H9 (cell line): ENCODE measurements at regions not wholly inside any gene's neighbourhood (a gene's known extent, or its start where the extent isn't known, plus 50 kb on each side); places are given as distances from the start of the nearest gene placed in this dataset.

Experiments
- DNase-seq: peaks from one replicate; pipeline ENCODE4 v3.0.0-alpha.2; 2017
- H2AFZ ChIP-seq: one replicate; pipeline ENCODE4 v1.6.1; 2013; ENCODE audit warnings: mild to moderate bottlenecking, low read length, control low read depth, moderate library complexity
- H2AK5ac ChIP-seq: 2 replicates; pipeline ENCODE4 v1.6.1; 2013; ENCODE audit warnings: low read length, control low read depth, mixed read lengths; ENCODE audit not compliant: insufficient read length
- H2BK120ac ChIP-seq: one replicate; pipeline ENCODE4 v1.6.1; 2013; ENCODE audit warnings: low read depth, mild to moderate bottlenecking, low read length, control low read depth, inconsistent platforms; ENCODE audit not compliant: poor library complexity, severe bottlenecking
- H2BK12ac ChIP-seq: 2 replicates; pipeline ENCODE4 v1.6.1; 2013; ENCODE audit warnings: low read length, control low read depth, mixed read lengths, low read depth; ENCODE audit not compliant: insufficient read length
- H2BK15ac ChIP-seq: 2 replicates; pipeline ENCODE4 v1.6.1; 2013; ENCODE audit warnings: low read depth, low read length, control low read depth
- H2BK20ac ChIP-seq: one replicate; pipeline ENCODE4 v1.6.1; 2013; ENCODE audit warnings: low read depth, mild to moderate bottlenecking, low read length, control low read depth, inconsistent platforms; ENCODE audit not compliant: poor library complexity, severe bottlenecking
- H2BK5ac ChIP-seq: 2 replicates; pipeline ENCODE4 v1.6.1; 2013; ENCODE audit warnings: low read length, control low read depth, mixed read lengths; ENCODE audit not compliant: insufficient read length
- H3K14ac ChIP-seq: 2 replicates; pipeline ENCODE4 v1.6.1; 2013; ENCODE audit warnings: low read length, control low read depth; ENCODE audit not compliant: insufficient read depth
- H3K18ac ChIP-seq: 2 replicates; pipeline ENCODE4 v1.6.1; 2013; ENCODE audit warnings: low read depth, mild to moderate bottlenecking, mixed read lengths, low read length, control low read depth; ENCODE audit not compliant: insufficient read length
- H3K23ac ChIP-seq: 2 replicates; pipeline ENCODE4 v1.6.1; 2013; ENCODE audit warnings: low read length, control low read depth, mixed read lengths, low read depth; ENCODE audit not compliant: insufficient read length
- H3K23me2 ChIP-seq: 2 replicates; pipeline ENCODE4 v1.6.1; 2013; ENCODE audit warnings: low read depth, mild to moderate bottlenecking, mixed read lengths, low read length, control low read depth; ENCODE audit not compliant: insufficient read length, poor library complexity, severe bottlenecking
- H3K27ac ChIP-seq: 2 replicates; pipeline ENCODE4 v1.5.1; 2013; ENCODE audit warnings: low read length, control low read depth, mixed read lengths, low read depth; ENCODE audit not compliant: insufficient read length
- H3K27me3 ChIP-seq: 2 replicates; pipeline ENCODE4 v1.6.1; 2013; ENCODE audit warnings: low read length, control low read depth, inconsistent platforms; ENCODE audit not compliant: insufficient read depth
- H3K4ac ChIP-seq: 2 replicates; pipeline ENCODE4 v1.6.1; 2013; ENCODE audit warnings: low read depth, mild to moderate bottlenecking, control low read depth, inconsistent platforms, low read length, moderate library complexity
- H3K4me1 ChIP-seq: 2 replicates; pipeline ENCODE4 v1.6.1; 2013; ENCODE audit warnings: low read length, control low read depth, inconsistent platforms; ENCODE audit not compliant: insufficient read depth
- H3K4me2 ChIP-seq: 2 replicates; pipeline ENCODE4 v1.6.1; 2013; ENCODE audit warnings: low read length, control low read depth, mixed read lengths; ENCODE audit not compliant: insufficient read length, insufficient read depth
- H3K56ac ChIP-seq: 2 replicates; pipeline ENCODE4 v1.6.1; 2013; ENCODE audit warnings: low read depth, mild to moderate bottlenecking, mixed read lengths, low read length, control low read depth; ENCODE audit not compliant: insufficient read length
- H3K79me1 ChIP-seq: 2 replicates; pipeline ENCODE4 v1.6.1; 2013; ENCODE audit warnings: low read depth, mild to moderate bottlenecking, moderate library complexity, low read length, control low read depth, inconsistent platforms; ENCODE audit not compliant: insufficient read depth, poor library complexity, severe bottlenecking
- H3K79me2 ChIP-seq: 2 replicates; pipeline ENCODE4 v1.6.1; 2013; ENCODE audit warnings: low read length, control low read depth, inconsistent platforms; ENCODE audit not compliant: insufficient read depth
- H3K9ac ChIP-seq: 2 replicates; pipeline ENCODE4 v1.6.1; 2013; ENCODE audit warnings: low read length, control low read depth, mixed read lengths; ENCODE audit not compliant: insufficient read length; ENCODE audit errors: extremely low read depth
- H3K9me3 ChIP-seq: one replicate; pipeline ENCODE4 v1.6.1; 2013; ENCODE audit warnings: low read depth, low read length, inconsistent platforms; ENCODE audit not compliant: control insufficient read depth
- H3T11ph ChIP-seq: one replicate; pipeline ENCODE4 v1.6.1; 2013; ENCODE audit warnings: mild to moderate bottlenecking, low read length, control low read depth, inconsistent platforms
- H4K20me1 ChIP-seq: one replicate; pipeline ENCODE4 v1.6.1; 2013; ENCODE audit not compliant: control insufficient read depth, insufficient read length, insufficient read depth
- H4K5ac ChIP-seq: 2 replicates; pipeline ENCODE4 v1.6.1; 2013; ENCODE audit warnings: low read depth, mild to moderate bottlenecking, mixed read lengths, low read length, control low read depth; ENCODE audit not compliant: insufficient read length
- H4K8ac ChIP-seq: replicated peaks from 2 replicates; pipeline ENCODE4 v1.6.1; 2013; ENCODE audit warnings: low read length, control low read depth, mixed read lengths, low read depth; ENCODE audit not compliant: insufficient read length
- H4K91ac ChIP-seq: 2 replicates; pipeline ENCODE4 v1.6.1; 2013; ENCODE audit warnings: low read depth, mild to moderate bottlenecking, moderate library complexity, mixed read lengths, low read length, control low read depth; ENCODE audit not compliant: insufficient read length
- H3K27ac Mint-ChIP-seq, 3 experiments: 2 replicates in 2 of 3; 3 replicates in 1 of 3; pipeline ENCODE4 v1.8.0; 2020 to 2021; ENCODE audit warnings: mixed read lengths in 3 of 3, mild to moderate bottlenecking in 1 of 3, moderate library complexity in 1 of 3
- H3K27me3 Mint-ChIP-seq: 2 replicates; pipeline ENCODE4 v1.8.0; 2021; ENCODE audit warnings: low read depth, mild to moderate bottlenecking, moderate library complexity, mixed read lengths
- H3K36me3 Mint-ChIP-seq, 3 experiments: 2 replicates in 2 of 3; 3 replicates in 1 of 3; pipeline ENCODE4 v1.8.0; 2020 to 2021; ENCODE audit warnings: low read depth in 3 of 3, mixed read lengths in 3 of 3; ENCODE audit not compliant: insufficient read depth in 1 of 3
- H3K4me1 Mint-ChIP-seq, 2 experiments: 2 replicates each; pipeline ENCODE4 v1.8.0; 2020; ENCODE audit warnings: mixed read lengths in 2 of 2
- H3K4me3 Mint-ChIP-seq, 2 experiments: 2 replicates in 1 of 2; 3 replicates in 1 of 2; pipeline ENCODE4 v1.8.0; 2020 to 2021; ENCODE audit warnings: mild to moderate bottlenecking in 2 of 2, mixed read lengths in 2 of 2, moderate library complexity in 1 of 2
- H3K9me3 Mint-ChIP-seq, 2 experiments: 2 replicates in 1 of 2; 3 replicates in 1 of 2; pipeline ENCODE4 v1.8.0; 2020; ENCODE audit warnings: mild to moderate bottlenecking in 2 of 2, mixed read lengths in 2 of 2, moderate library complexity in 1 of 2
- WGBS: extraction: QIAGEN DNeasy Blood & Tissue Kit; methylation state at CpG from one replicate; pipeline ENCODE4 v1.1.7; 2013; ENCODE audit warnings: missing lambda C conversion rate, low lambda C conversion rate, mixed read lengths; ENCODE audit not compliant: insufficient read length; ENCODE audit errors: extremely low coverage; 5-methylcytosine and 5-hydroxymethylcytosine counted together
- TF ChIP-seq, protein P1 (sequence below): fragments of 200-600 bp; sonication (generic); conservative IDR thresholded peaks from 3 replicates; pipeline ENCODE4 v1.8.0; 2021; ENCODE audit warnings: antibody characterized with exemption, mild to moderate bottlenecking

DNA sequence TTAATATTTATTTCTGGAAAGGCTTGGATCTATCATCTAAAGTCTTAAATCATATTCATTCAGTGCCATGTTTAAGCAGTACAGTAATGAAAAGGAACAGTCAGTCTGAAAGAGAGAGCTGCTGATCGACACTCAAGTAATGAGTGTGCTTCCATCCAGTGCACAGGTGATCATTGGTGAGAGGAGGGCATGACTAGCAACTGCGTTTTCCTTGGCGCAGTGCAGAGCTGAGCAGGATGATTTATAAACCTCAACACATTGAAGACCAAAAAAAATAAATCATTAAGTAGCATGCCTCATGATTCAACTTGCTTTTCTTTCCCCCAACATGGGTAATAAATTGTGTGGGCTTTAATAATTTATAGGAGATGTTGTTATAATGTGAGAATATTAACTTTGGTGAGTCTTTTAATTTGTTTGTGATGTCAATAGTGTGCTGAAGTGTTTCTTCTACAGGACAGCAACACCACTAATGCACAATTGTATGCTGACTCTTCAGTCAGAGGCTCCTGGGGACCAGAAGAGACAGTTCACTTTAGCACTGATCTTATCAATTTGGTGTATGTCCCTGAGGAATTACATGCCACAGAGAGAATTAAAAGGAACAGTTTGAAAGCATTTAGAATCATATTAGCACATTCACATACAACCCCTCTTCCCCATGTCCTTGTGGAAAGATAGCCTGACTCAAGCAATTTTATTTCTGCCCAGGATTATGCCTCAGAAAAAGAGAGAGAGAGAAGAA, 199.7 kb upstream of the ADGRL2 start:
- Histone ChIP-seq H4K20me1 (no peaks in the 10 kb centered on the region), H3K4ac (no peak overlapping the region), H3K79me2 (no peaks in the 10 kb centered on the region), H3K27me3 (no peaks in the 10 kb centered on the region), H2AK5ac (no peak overlapping the region), H3K4me1 (peaks cover 10% of the 10 kb centered on the region; the same call in 1 of the 2 replicates), H3T11ph (no peak overlapping the region), H2BK120ac (no peak overlapping the region), H3K27ac (no peak overlapping the region), H3K14ac (no peak overlapping the region), H2BK5ac (no peak overlapping the region), H2AFZ (no peak overlapping the region), H3K4me2 (no peak overlapping the region), H3K23me2 (no peaks in the 10 kb centered on the region), H2BK12ac (no peak overlapping the region), H3K18ac (no peak overlapping the region), H2BK15ac (no peak overlapping the region), H2BK20ac (no peak overlapping the region), H3K23ac (no peak overlapping the region), H3K9ac (no peak overlapping the region), H3K9me3 (no peaks in the 10 kb centered on the region), H3K56ac (no peak overlapping the region), H3K79me1 (no peaks in the 10 kb centered on the region), H4K91ac (no peak overlapping the region), H4K5ac (no peak overlapping the region), H4K8ac (no peak overlapping the region)
- H3K36me3 Mint-ChIP-seq: no peaks in the 10 kb centered on the region
- no peaks in the 10 kb centered on the region for H3K27me3 Mint-ChIP-seq
- H3K9me3 Mint-ChIP-seq: no peaks in the 10 kb centered on the region
- peaks cover 29 to 30% of the 10 kb centered on the region in 2 experiments for H3K4me1 Mint-ChIP-seq
- TF ChIP-seq, protein P1, sequence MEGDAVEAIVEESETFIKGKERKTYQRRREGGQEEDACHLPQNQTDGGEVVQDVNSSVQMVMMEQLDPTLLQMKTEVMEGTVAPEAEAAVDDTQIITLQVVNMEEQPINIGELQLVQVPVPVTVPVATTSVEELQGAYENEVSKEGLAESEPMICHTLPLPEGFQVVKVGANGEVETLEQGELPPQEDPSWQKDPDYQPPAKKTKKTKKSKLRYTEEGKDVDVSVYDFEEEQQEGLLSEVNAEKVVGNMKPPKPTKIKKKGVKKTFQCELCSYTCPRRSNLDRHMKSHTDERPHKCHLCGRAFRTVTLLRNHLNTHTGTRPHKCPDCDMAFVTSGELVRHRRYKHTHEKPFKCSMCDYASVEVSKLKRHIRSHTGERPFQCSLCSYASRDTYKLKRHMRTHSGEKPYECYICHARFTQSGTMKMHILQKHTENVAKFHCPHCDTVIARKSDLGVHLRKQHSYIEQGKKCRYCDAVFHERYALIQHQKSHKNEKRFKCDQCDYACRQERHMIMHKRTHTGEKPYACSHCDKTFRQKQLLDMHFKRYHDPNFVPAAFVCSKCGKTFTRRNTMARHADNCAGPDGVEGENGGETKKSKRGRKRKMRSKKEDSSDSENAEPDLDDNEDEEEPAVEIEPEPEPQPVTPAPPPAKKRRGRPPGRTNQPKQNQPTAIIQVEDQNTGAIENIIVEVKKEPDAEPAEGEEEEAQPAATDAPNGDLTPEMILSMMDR: no peak
- H3K4me3 Mint-ChIP-seq: no peak overlapping the region
- DNase-seq: no peak
- no peak overlapping the region for H3K27ac Mint-ChIP-seq
- no CpG with 5 or more reads among the region's 3 CpGs for WGBS
